A549 (cell line): ENCODE measurements at regions not wholly inside any gene's neighbourhood (a gene's known extent, or its start where the extent isn't known, plus 50 kb on each side); places are given as distances from the start of the nearest gene placed in this dataset.

Experiments
- ATAC-seq, 2 experiments: fragments of 200-7000 bp in 1 of 2; fragments of >200 bp in 1 of 2; cut with Nextera tagmentation in 1 of 2; cut with Tn5 transposase in 1 of 2; 3 replicates each; pipeline versions ENCODE4 v1.8.0 to v1.9.1; 2018 to 2020; ENCODE audit warnings: mild to moderate bottlenecking in 1 of 2, moderate library complexity in 1 of 2
- CTCF ChIA-PET: fragments of 300-600 bp; sonication (Branson Sonifier 250); formaldehyde crosslinking; extraction: SDS; loops from one replicate; lab custom pipeline; 2021; ENCODE audit warnings: antibody characterized with exemption, inconsistent platforms; lab: Yijun Ruan, JAX
- POLR2A ChIA-PET: fragments of 350-600 bp; formaldehyde crosslinking; extraction: SDS; loops from one replicate; lab custom pipeline; 2021; ENCODE audit warnings: antibody characterized with exemption, inconsistent platforms; lab: Yijun Ruan, JAX
- DNase-seq, 2 experiments: peaks; one replicate each; pipeline versions ENCODE4 v3.0.0 to v3.0.0-alpha.2; 2011 to 2016; ENCODE audit warnings: low read depth in 1 of 2, low spot score in 1 of 2
- FAIRE-seq: peaks from 2 replicates; lab custom pipeline; 2011; peaks lifted over from hg19 to GRCh38; lab: Jason Lieb, UNC
- H3K27ac ChIP-seq, 2 experiments: fragments of >200 bp; sonication (Bioruptor Twin); formaldehyde crosslinking; 3 replicates each; pipeline ENCODE4 v1.5.1; 2016 to 2017
- H3K4me1 ChIP-seq: fragments of >200 bp; sonication (Bioruptor Twin); formaldehyde crosslinking; 3 replicates; pipeline ENCODE4 v1.6.1; 2016
- H3K4me2 ChIP-seq: fragments of >200 bp; sonication (Bioruptor Twin); formaldehyde crosslinking; 3 replicates; pipeline ENCODE4 v1.6.1; 2016
- H3K4me3 ChIP-seq: fragments of >200 bp; sonication (Bioruptor Twin); formaldehyde crosslinking; 3 replicates; pipeline ENCODE4 v1.5.1; 2016
- H3K9me3 ChIP-seq: fragments of >200 bp; sonication (Bioruptor Twin); formaldehyde crosslinking; 3 replicates; pipeline ENCODE4 v1.6.1; 2016
- CBX2 ChIP-seq: fragments of 200-600 bp; sonication (generic); IDR thresholded peaks from 2 replicates; pipeline ENCODE4 v1.6.1; 2016; ENCODE audit warnings: low read depth, mild to moderate bottlenecking, borderline replicate concordance
- CTCF ChIP-seq: fragments of >200 bp; sonication (Bioruptor Twin); formaldehyde crosslinking; IDR thresholded peaks from 3 replicates; pipeline ENCODE4 v1.5.1; 2016
- EHF ChIP-seq: fragments of 250-450 bp; sonication (Bioruptor Pico); IDR thresholded peaks from 2 replicates; pipeline ENCODE4 v1.5.0; 2020; ENCODE audit warnings: mild to moderate bottlenecking
- EP300 ChIP-seq, 2 experiments: fragments of >200 bp; sonication (Bioruptor Twin); formaldehyde crosslinking; IDR thresholded peaks; 2 replicates in 1 of 2; 3 replicates in 1 of 2; pipeline ENCODE4 v1.6.1; 2016 to 2017
- HDAC2 ChIP-seq: fragments of 200-600 bp; sonication (generic); IDR thresholded peaks from 2 replicates; pipeline ENCODE4 v1.6.1; 2016
- HMGXB4 ChIP-seq: fragments of 250-450 bp; sonication (Bioruptor Pico); IDR thresholded peaks from 2 replicates; pipeline ENCODE4 v1.5.0; 2021; ENCODE audit warnings: mild to moderate bottlenecking, moderate library complexity, borderline replicate concordance
- HOXB13 ChIP-seq: fragments of 250-450 bp; sonication (Bioruptor Pico); IDR thresholded peaks from 2 replicates; pipeline ENCODE4 v1.5.0; 2020; ENCODE audit warnings: low read depth, mild to moderate bottlenecking, moderate library complexity
- KDM1A ChIP-seq: fragments of 200-600 bp; sonication (generic); IDR thresholded peaks from 2 replicates; pipeline ENCODE4 v1.6.1; 2016; ENCODE audit warnings: low read depth, mild to moderate bottlenecking
- MAZ ChIP-seq: fragments of 150-350 bp; IDR thresholded peaks from 2 replicates; pipeline ENCODE4 v1.6.1; 2014; ENCODE audit warnings: antibody characterized with exemption, low read depth, low read length, borderline replicate concordance
- NFE2L2 ChIP-seq: fragments of 150-350 bp; conservative IDR thresholded peaks from 2 replicates; pipeline ENCODE4 v1.6.1; 2014; ENCODE audit warnings: low read length
- PBX3 ChIP-seq: IDR thresholded peaks from 2 replicates; pipeline ENCODE4 v1.6.1; 2012
- PHF8 ChIP-seq: fragments of 200-600 bp; sonication (generic); IDR thresholded peaks from 2 replicates; pipeline ENCODE4 v1.6.1; 2016; ENCODE audit warnings: low read depth, mild to moderate bottlenecking, antibody characterized with exemption, moderate library complexity, borderline replicate concordance
- POLR2AphosphoS2 ChIP-seq: conservative IDR thresholded peaks from 2 replicates; pipeline ENCODE4 v1.6.1; 2012; ENCODE audit warnings: low read length, improper control_type of control experiment, inconsistent platforms
- RNF2 ChIP-seq: fragments of 200-600 bp; sonication (generic); IDR thresholded peaks from 2 replicates; pipeline ENCODE4 v1.6.1; 2016; ENCODE audit warnings: low read depth, mild to moderate bottlenecking, antibody characterized with exemption, moderate library complexity, borderline replicate concordance
- SMC3 ChIP-seq: fragments of >200 bp; sonication (Bioruptor Twin); formaldehyde crosslinking; IDR thresholded peaks from 3 replicates; pipeline ENCODE4 v1.6.1; 2018; ENCODE audit warnings: inconsistent platforms
- USF2 ChIP-seq: fragments of 450-650 bp; IDR thresholded peaks from 2 replicates; pipeline ENCODE4 v1.6.1; 2014; ENCODE audit warnings: antibody characterized with exemption
- ZFP36 ChIP-seq: fragments of 450-650 bp; IDR thresholded peaks from 2 replicates; pipeline ENCODE4 v1.6.1; 2014; ENCODE audit warnings: borderline replicate concordance; ENCODE audit not compliant: partially characterized antibody
- ZSCAN20 ChIP-seq: fragments of 250-450 bp; sonication (Bioruptor Pico); IDR thresholded peaks from 2 replicates; pipeline ENCODE4 v1.8.0; 2022; ENCODE audit warnings: mild to moderate bottlenecking, moderate library complexity
- WGBS: methylation state at CpG from one replicate; pipeline ENCODE4 v1.1.6; 2017; ENCODE audit errors: missing lambda C conversion rate; 5-methylcytosine and 5-hydroxymethylcytosine counted together

GRCh38 chr10:69685802-69686585 lies 55.9 kb downstream of the FAM241B start:
- CTCF ChIA-PET = interaction anchor here (1.1 to 3.2 kb wide), 9 partner anchors 11 to 46 kb away, joined by 3 to 20 read pairs (median 4); no protein-coding TSS in a partner anchor
- no peak for FAIRE-seq
- Histone ChIP-seq H3K9me3 (no peaks in the 10 kb centered on the region), H3K4me3 (no peak overlapping the region), H3K4me2 (no peak overlapping the region), H3K4me1 (no peaks in the 10 kb centered on the region), H3K27ac (no peak overlapping the region)
- TF ChIP-seq NFE2L2 = no peak
- TF ChIP-seq PBX3 = no peak
- no peak for TF ChIP-seq KDM1A
- no peak for TF ChIP-seq HOXB13 (CRISPR knock-in tag)
- TF ChIP-seq EHF = no peak
- no peak for TF ChIP-seq USF2
- no peak for TF ChIP-seq SMC3
- no peak for TF ChIP-seq RNF2
- no peak for TF ChIP-seq HDAC2
- no peak for ATAC-seq
- WGBS = 69% methylated on average over 18 of the region's 18 CpGs
- no peak for DNase-seq
- POLR2A ChIA-PET = no interaction called here

GRCh38 chr10:69686866-69687265 lies 56.8 kb downstream of the FAM241B start:
- no peak for FAIRE-seq
- H3K4me2 ChIP-seq = no peak overlapping the region
- WGBS = 13% methylated on average over 2 of the region's 2 CpGs
- H3K4me1 ChIP-seq = no peaks in the 10 kb centered on the region
- ATAC-seq = no peak
- no peak overlapping the region for H3K4me3 ChIP-seq
- ChIA-PET CTCF (interaction anchor here (1.1 to 3.2 kb wide), 9 partner anchors 9 to 271 kb away, joined by 3 to 20 read pairs (median 4); no protein-coding TSS in a partner anchor), POLR2A (no interaction called here)
- TF ChIP-seq MAZ (no peak), KDM1A (no peak), CBX2 (no peak), HMGXB4 (CRISPR knock-in tag) (no peak), ZFP36 (no peak), CTCF (no peak), PHF8 (no peak), HOXB13 (CRISPR knock-in tag) (no peak), ZSCAN20 (no peak), EP300 (IDR thresholded peaks at IDR 0.05) (no peak), RNF2 (no peak), POLR2AphosphoS2 (no peak)
- no peaks in the 10 kb centered on the region for H3K9me3 ChIP-seq
- no peak overlapping the region for H3K27ac ChIP-seq
- DNase-seq = no peak
